GM18520 (cell line): ENCODE measurements at regions not wholly inside any gene's neighbourhood (a gene's known extent, or its start where the extent isn't known, plus 50 kb on each side); places are given as distances from the start of the nearest gene placed in this dataset.

Experiments
- ATAC-seq: cut with Tn5 transposase; IDR thresholded peaks from one replicate; pipeline ENCODE4 v1.9.1; 2021; ENCODE audit not compliant: unreplicated experiment

- no peak for ATAC-seq
These were observed 222.6 kb downstream of the NUAK1 start for GRCh38 chr12:105915997-105916759.

GRCh38 chr12:105916760-105917039 lies 222.1 kb downstream of the NUAK1 start:
- ATAC-seq: no peak

GRCh38 chr12:105920161-105920684 lies 218.5 kb downstream of the NUAK1 start:
- ATAC-seq: no peak

GRCh38 chr12:105921055-105921454 lies 217.7 kb downstream of the NUAK1 start:
- no peak for ATAC-seq

DNA sequence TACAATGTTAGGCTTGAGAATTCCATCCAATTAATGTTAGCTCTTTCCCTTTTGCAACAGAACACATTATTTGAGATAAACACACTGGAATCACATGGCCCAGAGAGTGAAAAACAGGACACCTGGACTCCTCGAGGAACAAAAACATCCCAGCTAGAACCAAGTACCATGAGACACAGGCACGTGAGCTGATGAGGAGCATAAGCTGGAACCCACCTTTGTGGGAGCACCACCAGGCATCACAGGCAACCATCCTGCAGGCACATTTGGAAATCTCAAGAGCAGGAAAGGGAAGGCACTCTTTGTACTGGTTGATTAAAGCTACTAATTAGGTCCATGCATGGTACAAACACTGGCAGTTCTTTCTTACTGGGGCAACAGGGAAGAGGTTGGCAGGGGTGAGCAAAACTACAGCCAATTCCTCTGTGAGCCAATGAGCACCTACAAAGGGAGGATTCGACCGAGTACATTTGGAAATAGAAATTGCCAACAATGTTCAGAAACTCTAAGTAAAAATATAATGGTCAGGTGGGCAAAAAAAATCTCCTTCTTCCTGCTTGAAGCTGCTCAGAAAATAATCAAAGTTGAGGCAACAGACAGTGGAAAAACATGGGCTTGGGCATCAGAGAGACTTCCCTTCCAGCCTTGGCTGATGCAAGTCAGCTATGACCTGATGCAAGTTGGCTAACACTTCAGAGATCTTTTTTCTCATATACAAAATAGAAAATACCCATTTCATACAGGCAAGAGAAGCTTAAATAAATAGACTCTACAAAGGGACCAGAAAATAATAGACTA lies 216.7 kb downstream of the NUAK1 start:
- no peak for ATAC-seq

- no peak for ATAC-seq
These were observed 216.1 kb downstream of the NUAK1 start for GRCh38 chr12:105922670-105923102.

GRCh38 chr12:105924526-105925208 lies 214.1 kb downstream of the NUAK1 start:
- ATAC-seq: no peak

DNA sequence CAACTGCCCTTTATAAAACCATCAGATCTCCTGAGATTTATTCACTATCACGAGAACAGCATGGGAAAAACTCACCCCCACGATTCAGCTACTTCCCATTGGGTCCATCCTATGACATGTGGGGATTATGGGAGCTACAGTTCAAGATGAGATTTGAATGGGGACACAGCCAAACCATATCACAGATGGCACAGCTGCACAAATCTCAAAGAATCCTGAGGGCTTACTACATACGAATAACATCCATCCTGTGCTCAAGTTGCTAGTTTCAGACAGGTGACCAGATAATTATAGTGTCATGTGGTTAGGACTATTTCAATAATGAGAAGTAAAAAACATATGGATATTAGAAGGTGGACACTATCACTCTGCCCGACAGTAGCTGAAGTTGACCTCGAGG lies 211.2 kb downstream of the NUAK1 start:
- no peak for ATAC-seq

- ATAC-seq: no peak
These were observed 210.3 kb downstream of the NUAK1 start for GRCh38 chr12:105928436-105928835.

DNA sequence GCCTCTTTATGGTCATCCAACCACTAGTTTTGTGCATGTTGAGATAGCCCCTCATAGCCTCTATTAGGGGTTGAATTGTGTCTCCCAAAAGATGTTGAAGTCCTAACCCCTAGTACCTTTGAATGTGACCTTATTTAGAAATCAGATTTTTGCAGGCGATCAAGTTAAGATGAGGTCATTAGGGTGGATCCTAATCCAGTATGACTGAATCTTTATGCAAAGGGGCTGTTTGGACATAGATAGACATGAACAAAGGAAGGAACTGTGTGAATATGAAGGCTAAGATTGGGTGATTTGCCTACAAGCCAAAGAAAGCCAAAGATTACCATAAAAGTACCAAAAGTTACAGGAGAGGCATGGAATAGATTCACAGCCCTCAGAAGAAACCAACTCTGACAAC lies 209.6 kb downstream of the NUAK1 start:
- ATAC-seq: no peak

DNA sequence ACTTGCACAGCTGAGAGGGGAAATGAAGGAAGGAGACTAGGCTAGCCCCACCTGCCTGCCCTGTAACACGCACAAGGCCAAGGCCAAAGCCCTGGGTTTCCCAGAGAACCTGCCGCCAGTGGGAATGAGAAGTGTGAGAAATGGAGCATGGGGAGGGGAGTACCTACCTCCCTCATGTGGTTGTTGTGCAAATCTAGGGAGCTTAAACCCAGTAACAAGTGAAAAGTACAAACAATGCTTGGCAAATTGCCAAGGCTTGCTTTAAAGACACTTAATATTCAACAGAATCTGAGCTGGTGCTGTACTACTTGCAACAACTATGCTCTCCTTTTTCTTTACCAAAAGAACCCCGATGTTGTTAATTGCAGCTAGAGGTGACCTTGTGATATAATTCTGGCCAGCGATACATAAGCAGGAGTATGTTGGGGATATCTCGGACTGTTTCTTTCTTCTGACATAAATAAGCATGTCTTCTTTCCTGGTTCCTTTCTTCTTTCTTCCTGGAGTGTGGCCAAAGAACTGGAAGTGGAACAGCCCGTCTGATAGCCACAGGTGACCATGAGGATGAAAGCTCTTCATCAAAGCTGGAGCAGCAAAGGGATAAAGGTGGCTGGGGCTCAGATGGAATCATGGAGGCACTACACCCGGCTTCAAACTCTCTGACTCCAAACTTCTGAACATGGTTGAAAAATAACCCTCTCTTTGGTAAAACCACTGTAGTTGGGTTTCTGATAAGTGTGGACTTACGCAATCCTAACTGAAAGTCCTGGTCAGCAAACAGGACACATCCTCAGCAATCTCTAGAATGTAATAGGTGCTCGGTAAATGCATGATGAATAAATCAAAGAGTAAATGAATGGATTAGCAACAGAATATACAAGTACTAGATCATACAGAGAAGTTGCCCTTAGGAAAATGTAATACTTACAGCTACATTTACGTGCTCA lies 207.9 kb downstream of the NUAK1 start:
- no peak for ATAC-seq

- ATAC-seq: no peak
These were observed 206.8 kb downstream of the NUAK1 start for GRCh38 chr12:105931762-105932570.

- no peak for ATAC-seq
These were observed 204.8 kb downstream of the NUAK1 start for GRCh38 chr12:105933671-105934665.

DNA sequence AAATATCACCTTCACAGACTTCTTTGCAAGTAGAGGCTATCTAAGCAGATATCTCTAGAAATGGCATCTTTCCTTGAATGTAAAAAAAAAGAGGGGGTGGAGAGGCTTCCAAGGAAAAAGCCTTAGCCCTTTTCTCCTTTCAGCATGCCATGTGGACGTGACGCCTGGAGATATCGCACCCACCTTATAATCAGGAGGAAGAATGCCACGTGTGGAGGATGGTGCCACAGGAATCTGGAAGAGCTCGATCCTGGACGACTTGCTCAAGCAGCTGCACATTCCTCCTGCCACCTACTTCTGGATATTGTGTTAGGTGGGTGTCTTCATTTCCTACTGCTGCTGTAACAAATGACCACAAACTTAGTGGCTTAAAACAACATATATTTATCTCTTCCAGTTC lies 203.6 kb downstream of the NUAK1 start:
- no peak for ATAC-seq

DNA sequence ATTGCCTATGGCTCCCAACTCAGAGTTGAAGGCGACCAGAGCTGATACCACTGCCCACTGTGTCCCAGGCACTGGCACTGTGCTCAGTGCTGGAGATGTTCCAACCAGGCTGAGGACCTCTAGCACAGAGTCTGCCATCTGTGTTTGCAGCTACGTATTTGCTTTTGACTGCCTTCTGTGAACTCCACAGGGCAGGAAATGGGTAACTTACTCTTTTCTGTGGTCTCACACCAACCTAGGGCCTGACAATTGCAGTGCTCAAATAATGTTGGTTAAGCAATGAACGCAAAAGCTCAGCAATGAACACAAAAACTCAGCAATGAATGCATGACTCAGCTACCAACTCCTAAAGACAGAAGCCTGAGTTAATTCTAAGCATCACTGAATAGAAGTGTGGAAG lies 202.8 kb downstream of the NUAK1 start:
- no peak for ATAC-seq

DNA sequence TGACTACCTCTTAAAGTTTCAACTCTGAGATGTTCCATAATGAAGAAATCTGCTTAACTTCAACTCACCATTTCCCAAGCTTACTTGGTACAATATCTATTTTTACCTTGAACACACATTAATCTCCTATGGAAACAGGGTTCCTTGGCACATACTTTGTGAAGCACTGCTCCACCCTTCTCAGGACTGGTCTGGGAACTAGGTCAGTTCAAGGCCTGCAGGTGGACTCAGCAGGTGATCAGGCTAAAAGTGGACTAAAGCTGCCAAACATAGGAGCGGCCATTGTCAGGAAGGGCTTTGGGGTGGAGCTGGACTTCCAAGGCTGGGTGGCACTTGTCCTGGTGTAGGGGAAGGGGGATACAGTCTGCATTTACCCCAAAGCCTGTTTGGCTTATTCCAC lies 202.3 kb downstream of the NUAK1 start:
- no peak for ATAC-seq

- ATAC-seq: no peak
These were observed 201.7 kb downstream of the NUAK1 start for GRCh38 chr12:105937009-105937408.

DNA sequence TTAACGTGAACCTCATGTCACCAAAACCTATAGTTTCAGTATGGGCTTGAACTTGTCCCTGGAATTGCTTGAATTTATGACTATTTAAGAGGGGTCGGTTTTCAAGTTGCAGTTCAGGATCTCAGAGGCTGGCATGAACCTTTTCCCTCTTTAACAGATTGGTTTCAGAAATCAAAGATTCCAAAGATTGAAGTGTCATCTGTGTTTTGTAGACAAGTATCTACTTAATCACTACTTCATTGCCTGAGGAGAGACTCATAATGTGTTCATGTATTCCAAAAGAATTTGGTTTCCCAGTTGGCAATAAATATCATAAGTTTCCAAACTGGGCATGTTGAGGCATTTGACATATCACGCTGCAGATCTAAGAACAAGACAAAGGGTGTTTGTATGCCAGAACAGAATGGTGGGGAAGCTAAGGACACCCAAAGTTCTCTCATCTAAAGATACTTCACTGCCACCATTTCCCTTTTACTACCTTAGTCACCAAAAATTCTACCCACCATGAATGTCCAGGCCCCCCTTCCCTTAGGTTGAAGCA lies 199.5 kb downstream of the NUAK1 start:
- no peak for ATAC-seq
